ENCODE measurements at regions not wholly inside any gene's neighbourhood (a gene's known extent, or its start where the extent isn't known, plus 50 kb on each side); places are given as distances from the start of the nearest gene placed in this dataset.

GRCh38 chr5:167242701-167243100 is 1048.7 kb upstream of the WWC1 start:
- H3K27ac ChIP-seq (ENCODE audit: control insufficient read depth, insufficient read depth, low read length): no peak overlapping the region
- no peaks in the 10 kb centered on the region for H3K9me3 ChIP-seq (ENCODE audit: control insufficient read depth, low read depth, low read length)
- no peak overlapping the region for H2AFZ ChIP-seq (ENCODE audit: control insufficient read depth, low read length)
- no peaks in the 10 kb centered on the region for H3K36me3 ChIP-seq (ENCODE audit: control insufficient read depth in 2 of 2, extremely low read depth in 1 of 2, insufficient read depth in 2 of 2, low read length in 2 of 2)
- DNase-seq (ENCODE audit: low read depth, low spot score): no peak
- FAIRE-seq: no peak
- no peak for TF ChIP-seq EZH2 (IDR thresholded peaks at IDR 0.05; ENCODE audit: low read length)
- no peak for TF ChIP-seq CTCF (optimal IDR thresholded peaks at IDR 0.05 in 1 of 3, IDR thresholded peaks at IDR 0.05 in 1 of 3, conservative IDR thresholded peaks at IDR 0.05 in 1 of 3; ENCODE audit: extremely low read depth in 1 of 3, insufficient read depth in 2 of 3, low read length in 3 of 3)
- H3K4me2 ChIP-seq (ENCODE audit: control insufficient read depth, extremely low read depth, insufficient read depth, low read depth, low read length): no peak overlapping the region
- no peak overlapping the region for H3K9ac ChIP-seq (ENCODE audit: control insufficient read depth, extremely low read depth, insufficient read depth, low read length)
- H3K9me1 ChIP-seq (ENCODE audit: control insufficient read depth, extremely low read depth, insufficient read depth, low read length): no peaks in the 10 kb centered on the region
- dilution Hi-C loops (cut with MboI; ENCODE audit: extremely low pct_ligation_motif_present, low sequenced_read_pairs): no loop called here
- no peak overlapping the region for H3K4me3 ChIP-seq (ENCODE audit: control insufficient read depth in 2 of 3, extremely low read depth in 1 of 3, insufficient read depth in 2 of 3, low read depth in 1 of 3, low read length in 3 of 3)
- H3K27me3 ChIP-seq (ENCODE audit: control insufficient read depth, extremely low read depth, insufficient read depth, low read length): no peaks in the 10 kb centered on the region
- H4K20me1 ChIP-seq (ENCODE audit: control insufficient read depth, extremely low read depth, insufficient read depth, low read length): no peaks in the 10 kb centered on the region
- H3K79me2 ChIP-seq (ENCODE audit: control insufficient read depth, insufficient read depth, low read length): no peaks in the 10 kb centered on the region
- peaks cover 5% of the 10 kb centered on the region for H3K4me1 ChIP-seq (ENCODE audit: control insufficient read depth, extremely low read depth, insufficient read depth, low read length)

- no peaks in the 10 kb centered on the region for H3K9me3 ChIP-seq (ENCODE audit: control insufficient read depth, low read depth, low read length)
- no peaks in the 10 kb centered on the region for H3K27me3 ChIP-seq (ENCODE audit: control insufficient read depth, extremely low read depth, insufficient read depth, low read length)
- no peaks in the 10 kb centered on the region for H3K79me2 ChIP-seq (ENCODE audit: control insufficient read depth, insufficient read depth, low read length)
- H3K9ac ChIP-seq (ENCODE audit: control insufficient read depth, extremely low read depth, insufficient read depth, low read length): no peak overlapping the region
- H3K4me3 ChIP-seq (ENCODE audit: control insufficient read depth in 2 of 3, extremely low read depth in 1 of 3, insufficient read depth in 2 of 3, low read depth in 1 of 3, low read length in 3 of 3): no peak overlapping the region
- H3K36me3 ChIP-seq (ENCODE audit: control insufficient read depth in 2 of 2, extremely low read depth in 1 of 2, insufficient read depth in 2 of 2, low read length in 2 of 2): no peaks in the 10 kb centered on the region
- DNase-seq (ENCODE audit: low read depth, low spot score) (no peak), FAIRE-seq (no peak)
- H3K4me1 ChIP-seq (ENCODE audit: control insufficient read depth, extremely low read depth, insufficient read depth, low read length): peaks cover under 1% of the 10 kb centered on the region
- no peaks in the 10 kb centered on the region for H4K20me1 ChIP-seq (ENCODE audit: control insufficient read depth, extremely low read depth, insufficient read depth, low read length)
- no peak overlapping the region for H3K4me2 ChIP-seq (ENCODE audit: control insufficient read depth, extremely low read depth, insufficient read depth, low read depth, low read length)
- TF ChIP-seq CTCF (optimal IDR thresholded peaks at IDR 0.05 in 1 of 3, IDR thresholded peaks at IDR 0.05 in 1 of 3, conservative IDR thresholded peaks at IDR 0.05 in 1 of 3; ENCODE audit: extremely low read depth in 1 of 3, insufficient read depth in 2 of 3, low read length in 3 of 3): no peak
- TF ChIP-seq EZH2 (IDR thresholded peaks at IDR 0.05; ENCODE audit: low read length): no peak
- no peak overlapping the region for H3K27ac ChIP-seq (ENCODE audit: control insufficient read depth, insufficient read depth, low read length)
- H3K9me1 ChIP-seq (ENCODE audit: control insufficient read depth, extremely low read depth, insufficient read depth, low read length): no peaks in the 10 kb centered on the region
- dilution Hi-C loops (cut with MboI; ENCODE audit: extremely low pct_ligation_motif_present, low sequenced_read_pairs): no loop called here
- no peak overlapping the region for H2AFZ ChIP-seq (ENCODE audit: control insufficient read depth, low read length)
Measured at GRCh38 chr5:167243463-167243862, 1048.0 kb upstream of the WWC1 start.

Data from keratinocyte (primary cell).